ENCODE measurements at regions not wholly inside any gene's neighbourhood (a gene's known extent, or its start where the extent isn't known, plus 50 kb on each side); places are given as distances from the start of the nearest gene placed in this dataset.
"Not testable (repeated sequence)": the region's sequence is repeated elsewhere in the genome, so short reads cannot be mapped to it uniquely, and the experiment has no call there.

- no peak for FAIRE-seq
These were observed 92.1 kb upstream of the FGFR2 start for GRCh38 chr10:121690152-121690848.

GRCh38 chr10:121687095-121687813 is 89.0 kb upstream of the FGFR2 start:
- DNase-seq (ENCODE audit: extremely low spot score, insufficient read length, low read depth) (no peak), FAIRE-seq (no peak)

More at GRCh38 chr10:121690152-121690848, 92.1 kb upstream of the FGFR2 start:
- no peak for DNase-seq (ENCODE audit: extremely low spot score, insufficient read length, low read depth)

- FAIRE-seq (no peak), DNase-seq (ENCODE audit: extremely low spot score, insufficient read length, low read depth) (no peak)
These were observed 86.0 kb upstream of the FGFR2 start for GRCh38 chr10:121684276-121684675.

GRCh38 chr10:121683816-121684215 is 85.6 kb upstream of the FGFR2 start:
- DNase-seq (ENCODE audit: extremely low spot score, insufficient read length, low read depth) (no peak), FAIRE-seq (no peak)

- FAIRE-seq = no peak
- no peak for DNase-seq (ENCODE audit: extremely low spot score, insufficient read length, low read depth)
These were observed 85.1 kb upstream of the FGFR2 start for GRCh38 chr10:121683366-121683765.

GRCh38 chr10:121681997-121682687 is 83.9 kb upstream of the FGFR2 start:
- no peak for DNase-seq (ENCODE audit: extremely low spot score, insufficient read length, low read depth)
- FAIRE-seq = no peak

- no peak for FAIRE-seq
- DNase-seq (ENCODE audit: extremely low spot score, insufficient read length, low read depth) = no peak
These were observed 82.8 kb upstream of the FGFR2 start for GRCh38 chr10:121680879-121681655.

- FAIRE-seq = no peak
- DNase-seq (ENCODE audit: extremely low spot score, insufficient read length, low read depth) = no peak
These were observed 81.7 kb upstream of the FGFR2 start for GRCh38 chr10:121679916-121680315.

- FAIRE-seq = peak; percentile 24
- DNase-seq (ENCODE audit: extremely low spot score, insufficient read length, low read depth) = peak; percentile 23
These were observed 80.5 kb upstream of the FGFR2 start for GRCh38 chr10:121678631-121679174.

- DNase-seq (ENCODE audit: extremely low spot score, insufficient read length, low read depth) = no peak
- no peak for FAIRE-seq
These were observed 79.6 kb upstream of the FGFR2 start for GRCh38 chr10:121677880-121678279.

- no peak for DNase-seq (ENCODE audit: extremely low spot score, insufficient read length, low read depth)
These were observed 77.1 kb upstream of the FGFR2 start for GRCh38 chr10:121675344-121675743.

GRCh38 chr10:121674885-121675284 is 76.6 kb upstream of the FGFR2 start:
- DNase-seq (ENCODE audit: extremely low spot score, insufficient read length, low read depth) (no peak), FAIRE-seq (no peak)

More at GRCh38 chr10:121675344-121675743, 77.1 kb upstream of the FGFR2 start:
- FAIRE-seq = no peak

- DNase-seq (ENCODE audit: extremely low spot score, insufficient read length, low read depth) (no peak), FAIRE-seq (no peak)
These were observed 74.5 kb upstream of the FGFR2 start for GRCh38 chr10:121672733-121673132.

GRCh38 chr10:121669840-121670239 is 71.6 kb upstream of the FGFR2 start:
- not testable (repeated sequence) for FAIRE-seq; DNase-seq (ENCODE audit: extremely low spot score, insufficient read length, low read depth)

- FAIRE-seq (no peak), DNase-seq (ENCODE audit: extremely low spot score, insufficient read length, low read depth) (no peak)
These were observed 70.8 kb upstream of the FGFR2 start for GRCh38 chr10:121669028-121669374.

GRCh38 chr10:121668314-121669027 is 70.2 kb upstream of the FGFR2 start:
- FAIRE-seq = no peak
- DNase-seq (ENCODE audit: extremely low spot score, insufficient read length, low read depth) = no peak

GRCh38 chr10:121667948-121668313 is 69.7 kb upstream of the FGFR2 start:
- DNase-seq (ENCODE audit: extremely low spot score, insufficient read length, low read depth) = no peak
- no peak for FAIRE-seq

GRCh38 chr10:121665809-121666208 is 67.6 kb upstream of the FGFR2 start:
- FAIRE-seq (no peak), DNase-seq (ENCODE audit: extremely low spot score, insufficient read length, low read depth) (no peak)

GRCh38 chr10:121664671-121665070 is 66.4 kb upstream of the FGFR2 start:
- FAIRE-seq (no peak), DNase-seq (ENCODE audit: extremely low spot score, insufficient read length, low read depth) (no peak)

Data from GM18507 (cell line).